OCI-LY3 (cell line): ENCODE measurements at regions not wholly inside any gene's neighbourhood (a gene's known extent, or its start where the extent isn't known, plus 50 kb on each side); places are given as distances from the start of the nearest gene placed in this dataset.

Experiments
- H2AFZ ChIP-seq: fragments of 200-600, 300-600 bp; shearing (Covaris generic); 2 replicates; pipeline ENCODE4 v1.6.0; 2014; ENCODE audit warnings: antibody characterized with exemption, low read depth, low read length
- H3K27ac ChIP-seq: fragments of 200-600, 300-600 bp; sonication (generic); 2 replicates; pipeline ENCODE4 v1.5.1; 2014; ENCODE audit warnings: mild to moderate bottlenecking, low read length, moderate library complexity, mixed read lengths
- H3K27me3 ChIP-seq: fragments of 200-600, 300-600 bp; sonication (generic); 2 replicates; pipeline ENCODE4 v1.6.1; 2014; ENCODE audit warnings: low read depth, low read length, mixed read lengths
- H3K36me3 ChIP-seq: fragments of 200-600, 300-600 bp; sonication (generic); replicated peaks from 2 replicates; pipeline ENCODE3; 2014; ENCODE audit warnings: low read depth, low read length, mixed read lengths
- H3K4me1 ChIP-seq: fragments of 300-600, 200-600 bp; sonication (generic); 2 replicates; pipeline ENCODE4 v1.6.1; 2014; ENCODE audit warnings: low read length, mixed read lengths
- H3K4me2 ChIP-seq: fragments of 200-600, 300-600 bp; sonication (generic); 2 replicates; pipeline ENCODE4 v1.6.1; 2014; ENCODE audit warnings: low read length, mixed read lengths
- H3K4me3 ChIP-seq: fragments of 300-600, 200-600 bp; sonication (generic); 2 replicates; pipeline ENCODE4 v1.5.1; 2014; ENCODE audit warnings: antibody characterized with exemption, mild to moderate bottlenecking, low read length, moderate library complexity
- H3K79me2 ChIP-seq: fragments of 300-600, 200-600 bp; shearing (Covaris generic); 2 replicates; pipeline ENCODE4 v1.6.1; 2014; ENCODE audit warnings: mild to moderate bottlenecking, low read length, mixed read lengths
- H3K9ac ChIP-seq: fragments of 300-600, 200-600 bp; shearing (Covaris generic); 2 replicates; pipeline ENCODE4 v1.6.0; 2014; ENCODE audit warnings: mild to moderate bottlenecking, low read length, moderate library complexity
- H3K9me3 ChIP-seq: fragments of 200-600, 300-600 bp; shearing (Covaris generic); 2 replicates; pipeline ENCODE4 v1.6.1; 2014; ENCODE audit warnings: low read length, mixed read lengths; ENCODE audit not compliant: insufficient read depth
- H4K20me1 ChIP-seq: fragments of 200-600, 300-600 bp; sonication (generic); 2 replicates; pipeline ENCODE4 v1.6.1; 2016; ENCODE audit warnings: low read length, mixed read lengths; ENCODE audit not compliant: insufficient read depth
- EZH2phosphoT487 ChIP-seq: fragments of 200-600 bp; shearing (Covaris generic); IDR thresholded peaks from 2 replicates; pipeline ENCODE4 v1.6.1; 2018; ENCODE audit warnings: antibody characterized with exemption, mixed run types, low read depth
- TF ChIP-seq, protein P1 (sequence below): fragments of 200-600, 300-600 bp; sonication (generic); IDR thresholded peaks from 2 replicates; pipeline ENCODE4 v1.5.1; 2014; ENCODE audit warnings: antibody characterized with exemption, low read length, low read depth

DNA sequence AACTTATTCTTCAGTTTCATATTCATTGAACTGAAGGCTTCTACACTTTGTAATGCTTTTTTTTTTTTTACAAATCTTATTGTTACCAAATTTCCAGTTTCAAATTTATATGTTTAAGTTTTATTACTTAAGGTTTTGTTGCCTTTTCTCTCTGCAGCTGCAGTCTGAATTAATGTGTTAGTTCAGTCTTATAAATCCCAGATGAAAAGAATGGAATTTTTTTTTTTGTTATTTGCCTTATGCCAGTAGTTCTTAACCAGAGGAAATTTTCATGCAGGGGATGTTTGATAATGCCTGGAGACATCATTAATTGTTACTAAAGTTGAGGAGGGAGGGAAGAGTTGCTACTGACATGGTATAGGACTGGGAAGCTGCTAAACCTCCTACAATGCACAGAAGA lies 367.9 kb upstream of the SPRY2 start:
- Histone ChIP-seq H3K4me2 (no peak overlapping the region), H3K27ac (no peak overlapping the region), H3K36me3 (no peaks in the 10 kb centered on the region), H3K9ac (no peak overlapping the region), H3K79me2 (no peaks in the 10 kb centered on the region), H3K4me3 (no peak overlapping the region), H3K4me1 (no peaks in the 10 kb centered on the region), H2AFZ (no peak overlapping the region), H3K27me3 (no peaks in the 10 kb centered on the region), H3K9me3 (no peaks in the 10 kb centered on the region), H4K20me1 (no peaks in the 10 kb centered on the region)
- TF ChIP-seq, protein P1, sequence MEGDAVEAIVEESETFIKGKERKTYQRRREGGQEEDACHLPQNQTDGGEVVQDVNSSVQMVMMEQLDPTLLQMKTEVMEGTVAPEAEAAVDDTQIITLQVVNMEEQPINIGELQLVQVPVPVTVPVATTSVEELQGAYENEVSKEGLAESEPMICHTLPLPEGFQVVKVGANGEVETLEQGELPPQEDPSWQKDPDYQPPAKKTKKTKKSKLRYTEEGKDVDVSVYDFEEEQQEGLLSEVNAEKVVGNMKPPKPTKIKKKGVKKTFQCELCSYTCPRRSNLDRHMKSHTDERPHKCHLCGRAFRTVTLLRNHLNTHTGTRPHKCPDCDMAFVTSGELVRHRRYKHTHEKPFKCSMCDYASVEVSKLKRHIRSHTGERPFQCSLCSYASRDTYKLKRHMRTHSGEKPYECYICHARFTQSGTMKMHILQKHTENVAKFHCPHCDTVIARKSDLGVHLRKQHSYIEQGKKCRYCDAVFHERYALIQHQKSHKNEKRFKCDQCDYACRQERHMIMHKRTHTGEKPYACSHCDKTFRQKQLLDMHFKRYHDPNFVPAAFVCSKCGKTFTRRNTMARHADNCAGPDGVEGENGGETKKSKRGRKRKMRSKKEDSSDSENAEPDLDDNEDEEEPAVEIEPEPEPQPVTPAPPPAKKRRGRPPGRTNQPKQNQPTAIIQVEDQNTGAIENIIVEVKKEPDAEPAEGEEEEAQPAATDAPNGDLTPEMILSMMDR, result no peak
- TF ChIP-seq EZH2phosphoT487, result no peak

DNA sequence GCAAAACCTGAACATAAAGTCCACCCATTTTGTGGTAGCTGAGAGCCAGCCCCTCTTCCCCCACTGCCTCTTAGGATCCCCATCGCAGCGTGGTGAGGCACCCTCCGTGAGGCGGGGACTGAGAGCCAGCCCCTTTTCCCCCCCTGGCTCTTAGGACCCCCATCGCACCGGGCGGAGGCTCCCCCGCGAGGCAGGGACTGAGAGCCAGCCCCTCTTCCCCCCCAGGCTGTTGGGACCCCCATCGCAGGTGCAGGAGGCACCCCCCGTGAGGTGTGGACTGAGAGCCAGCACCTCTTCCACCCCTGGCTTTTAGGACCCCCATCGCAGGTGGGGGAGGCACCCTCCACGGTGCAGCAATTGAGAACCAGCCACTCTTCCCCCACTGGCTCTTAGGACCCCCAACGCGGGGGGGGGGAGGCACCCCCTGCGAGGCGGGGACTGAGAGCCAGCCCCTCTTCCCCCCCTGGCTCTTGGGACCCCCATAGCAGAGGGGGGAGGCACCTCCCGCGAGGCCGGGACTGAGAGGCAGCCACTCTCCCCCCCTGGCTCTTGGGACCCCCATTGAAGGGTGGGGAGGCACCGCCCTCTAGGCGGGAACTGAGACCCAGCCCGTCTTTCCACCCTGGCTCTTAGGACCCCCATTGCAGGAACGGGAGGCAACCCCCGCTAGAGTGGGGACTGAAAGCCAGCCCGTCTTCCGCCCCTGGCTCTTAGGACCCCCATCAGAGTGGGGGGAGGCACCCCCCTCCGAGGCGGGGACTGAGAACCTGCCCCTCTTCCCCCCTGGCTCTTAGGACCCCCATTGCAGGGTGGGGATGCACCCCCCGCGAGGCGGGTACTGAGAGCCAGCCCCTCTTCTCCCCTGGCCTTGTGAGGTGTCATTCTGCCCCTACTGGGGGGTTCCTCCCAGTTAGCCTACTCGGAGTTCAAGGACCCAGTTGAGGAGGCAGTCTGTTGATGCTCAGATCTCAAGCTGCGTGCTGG lies 366.4 kb upstream of the SPRY2 start:
- Histone ChIP-seq H2AFZ (no peak overlapping the region), H3K27ac (no peak overlapping the region), H3K4me2 (no peak overlapping the region), H3K4me3 (no peak overlapping the region), H4K20me1 (no peaks in the 10 kb centered on the region), H3K9me3 (no peaks in the 10 kb centered on the region), H3K9ac (no peak overlapping the region), H3K27me3 (no peaks in the 10 kb centered on the region), H3K36me3 (no peaks in the 10 kb centered on the region), H3K79me2 (no peaks in the 10 kb centered on the region), H3K4me1 (no peaks in the 10 kb centered on the region)
- TF ChIP-seq, protein P1, result no peak
- TF ChIP-seq EZH2phosphoT487, result no peak

DNA sequence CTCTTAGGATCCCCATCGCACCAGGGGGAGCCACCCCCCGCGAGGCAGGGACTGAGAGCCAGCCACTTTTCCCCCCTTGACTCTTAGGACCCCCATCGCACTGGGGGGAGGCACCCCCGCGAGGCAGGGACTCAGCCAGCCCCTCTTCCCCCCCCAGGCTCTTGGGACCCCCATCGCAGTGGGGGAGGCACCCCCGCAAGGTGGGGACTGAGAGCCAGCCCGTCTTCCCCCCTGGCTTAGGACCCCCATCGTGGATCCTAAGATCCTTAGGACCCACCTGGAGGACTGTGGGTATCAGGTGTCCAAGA lies 365.2 kb upstream of the SPRY2 start:
- Histone ChIP-seq H3K79me2 (no peaks in the 10 kb centered on the region), H3K9me3 (no peaks in the 10 kb centered on the region), H2AFZ (no peak overlapping the region), H4K20me1 (no peaks in the 10 kb centered on the region), H3K4me2 (no peak overlapping the region), H3K4me3 (no peak overlapping the region), H3K9ac (no peak overlapping the region), H3K27ac (no peak overlapping the region), H3K36me3 (no peaks in the 10 kb centered on the region), H3K27me3 (no peaks in the 10 kb centered on the region), H3K4me1 (no peaks in the 10 kb centered on the region)
- no peak for TF ChIP-seq EZH2phosphoT487
- TF ChIP-seq, protein P1, result no peak

DNA sequence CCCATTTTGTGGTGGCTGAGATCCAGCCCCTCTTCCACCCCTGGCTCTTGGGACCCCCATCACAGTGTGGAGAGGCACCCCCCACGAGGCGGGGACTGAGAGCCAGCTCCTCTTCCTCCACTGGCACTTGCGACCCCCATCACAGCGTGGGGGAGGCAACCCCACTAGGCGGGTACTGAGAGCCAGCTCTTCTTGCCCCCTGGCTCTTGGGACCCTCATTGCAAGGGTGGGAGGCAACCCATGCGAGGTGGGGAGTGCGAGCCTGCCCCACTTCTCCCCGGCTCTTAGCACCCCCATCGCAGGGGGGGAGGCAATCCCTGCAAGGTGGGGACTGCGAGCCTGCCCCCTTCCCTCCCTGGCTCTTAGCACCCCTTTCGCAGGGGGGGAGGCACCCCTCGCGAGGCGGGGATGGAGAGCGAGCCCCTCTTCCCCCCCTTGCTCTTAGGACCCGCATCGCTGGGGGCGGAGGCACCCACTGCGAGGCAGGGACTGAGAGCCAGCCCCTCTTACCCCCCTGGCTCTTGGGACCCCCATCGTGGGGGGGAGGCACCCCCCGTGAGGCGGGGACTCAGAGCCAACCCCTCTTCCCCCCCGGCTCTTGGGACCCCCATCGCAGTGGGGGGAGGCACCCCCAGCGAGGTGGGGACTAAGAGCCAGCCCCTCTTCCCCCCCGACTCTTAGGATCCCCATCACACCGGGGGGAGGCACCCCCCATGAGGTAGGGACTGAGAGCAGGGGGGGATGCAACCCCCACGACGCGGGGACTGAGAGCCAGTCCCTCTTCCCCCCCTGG lies 364.6 kb upstream of the SPRY2 start:
- no peaks in the 10 kb centered on the region for H3K79me2 ChIP-seq
- no peak overlapping the region for H2AFZ ChIP-seq
- no peak overlapping the region for H3K27ac ChIP-seq
- H3K9me3 ChIP-seq, result no peaks in the 10 kb centered on the region
- no peak overlapping the region for H3K4me3 ChIP-seq
- TF ChIP-seq, protein P1, result no peak
- H3K4me1 ChIP-seq, result no peaks in the 10 kb centered on the region
- no peak overlapping the region for H3K9ac ChIP-seq
- H3K36me3 ChIP-seq, result no peaks in the 10 kb centered on the region
- no peaks in the 10 kb centered on the region for H3K27me3 ChIP-seq
- no peak overlapping the region for H3K4me2 ChIP-seq
- no peaks in the 10 kb centered on the region for H4K20me1 ChIP-seq
